Right lobe of liver (tissue), 6 donors: ENCODE measurements at regions not wholly inside any gene's neighbourhood (a gene's known extent, or its start where the extent isn't known, plus 50 kb on each side); places are given as distances from the start of the nearest gene placed in this dataset.

Experiments used
- ATAC-seq, 4 donors: fragments of 200-7000 bp; cut with Tn5 transposase; one replicate each; pipeline ENCODE4 v1.9.1; 2020; ENCODE audit warnings: mild to moderate bottlenecking in 4 of 4, moderate library complexity in 4 of 4
- DNase-seq, 3 donors: peaks; one replicate each; pipeline ENCODE4 v3.0.0-alpha.2; 2020
- H3K27ac ChIP-seq, 3 donors: fragments of 200-600 bp; one replicate each; pipeline ENCODE4 v1.8.0; 2022
- H3K27me3 ChIP-seq, 2 donors: fragments of 200-600 bp; one replicate each; pipeline ENCODE4 v1.8.0; 2022
- H3K36me3 ChIP-seq, 4 donors: fragments of 200-600 bp; sonication (generic) in 1 of 4; one replicate each; pipeline versions ENCODE4 v1.5.1 to v1.8.0; 2017 to 2022; ENCODE audit warnings: control low read depth in 1 of 4
- H3K4me1 ChIP-seq, 4 donors: fragments of 200-600 bp; sonication (generic) in 1 of 4; one replicate each; pipeline versions ENCODE4 v1.5.1 to v1.8.0; 2017 to 2022; ENCODE audit warnings: control low read depth in 1 of 4
- H3K4me3 ChIP-seq, 3 donors: fragments of 200-600 bp; one replicate each; pipeline ENCODE4 v1.8.0; 2022
- H3K9me3 ChIP-seq, 4 donors: fragments of 200-600 bp; sonication (generic) in 1 of 4; one replicate each; pipeline versions ENCODE4 v1.5.1 to v1.8.0; 2017 to 2022; ENCODE audit warnings: control low read depth in 1 of 4
- CTCF ChIP-seq, 4 donors: fragments of 200-600 bp in 3 of 4; fragments of 450-650 bp in 1 of 4; IDR thresholded peaks; one replicate each; pipeline versions ENCODE4 v1.5.1 to v1.8.0; 2016 to 2022; ENCODE audit warnings: antibody characterized with exemption in 4 of 4, mild to moderate bottlenecking in 2 of 4
- POLR2A ChIP-seq: fragments of 450-650 bp; IDR thresholded peaks from one replicate; pipeline ENCODE4 v1.6.1; 2017; ENCODE audit warnings: antibody characterized with exemption, mild to moderate bottlenecking
- WGBS: methylation state at CpG from one replicate; pipeline ENCODE4 v1.1.6; 2018; ENCODE audit warnings: low coverage, low lambda C conversion rate; ENCODE audit not compliant: insufficient coverage; ENCODE audit errors: missing lambda C conversion rate; 5-methylcytosine and 5-hydroxymethylcytosine counted together
- intact Hi-C, 2 donors: fragments of 100-400 bp; cut with DNase I; formaldehyde crosslinking; loops; one replicate each; pipeline versions ENCODE4 v1.11.2 to v1.14.1; 2022
- donor health status: DM: no; HTN: yes; CAD: no.
- donor health status: DM: no; HTN: no; CAD: no.
- donor health status: DM: no; HTN: no; CAD: no.
- donor health status: DM: no; HTN: yes; CAD: no.
- donor health status: DM: no; HTN: yes; CAD: no.

DNA sequence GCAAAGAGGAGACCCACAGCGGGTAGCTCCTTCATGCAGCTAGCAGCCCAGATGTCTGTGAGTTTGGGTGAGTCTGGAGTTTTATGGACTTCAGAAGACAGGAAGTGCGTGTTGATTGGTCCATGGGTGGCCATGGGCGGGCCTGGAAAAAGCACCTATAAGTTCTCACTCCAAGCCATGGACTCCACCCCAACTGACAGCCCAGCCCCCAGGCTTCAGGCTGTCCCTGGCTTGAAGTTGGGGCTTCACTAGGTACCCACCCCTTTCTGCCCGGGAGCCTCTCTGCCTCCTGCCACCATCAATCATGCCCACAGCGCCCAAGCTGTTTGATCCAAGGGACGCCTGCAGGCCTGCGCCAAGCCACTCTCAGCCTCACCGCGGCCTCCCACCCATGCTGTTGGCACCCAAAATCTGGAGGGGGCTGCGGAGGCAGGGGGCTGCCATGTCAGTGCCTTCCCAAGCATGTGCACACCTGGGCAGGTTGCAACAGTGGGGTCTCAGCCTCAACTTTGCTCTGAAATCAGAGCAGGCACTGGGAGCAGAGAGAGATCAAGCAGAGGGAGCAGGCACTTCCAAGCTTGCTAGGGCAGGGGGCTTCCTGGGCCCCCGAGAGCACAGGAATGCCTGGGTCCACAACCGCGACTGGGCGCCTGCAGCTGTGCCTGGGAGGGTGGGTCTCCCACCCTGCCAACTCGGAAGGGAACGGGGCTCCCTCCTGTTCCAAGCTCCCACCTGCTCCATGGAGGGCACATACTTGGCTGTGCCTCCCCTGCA lies 1503.7 kb downstream of the CDH11 start:
- intact Hi-C loops = no loop called here
- H3K36me3 ChIP-seq = no peaks in the 10 kb centered on the region
- no peaks in the 10 kb centered on the region for H3K27me3 ChIP-seq
- DNase-seq (no peak), ATAC-seq (peak in 1 of 4 donors; percentile 22)
- H3K4me1 ChIP-seq = no peaks in the 10 kb centered on the region
- H3K4me3 ChIP-seq = no peak overlapping the region
- no peaks in the 10 kb centered on the region for H3K9me3 ChIP-seq
- no peak for TF ChIP-seq CTCF (IDR thresholded peaks at IDR 0.05)
- 48% methylated on average over 2 of the region's 16 CpGs for WGBS
- no peak overlapping the region for H3K27ac ChIP-seq

GRCh38 chr16:63617047-63617989 lies 1504.5 kb downstream of the CDH11 start:
- DNase-seq = no peak
- no peaks in the 10 kb centered on the region for H3K27me3 ChIP-seq
- WGBS = 26% methylated on average over 4 of the region's 55 CpGs
- no peaks in the 10 kb centered on the region for H3K36me3 ChIP-seq
- no peak overlapping the region for H3K27ac ChIP-seq
- TF ChIP-seq CTCF (IDR thresholded peaks at IDR 0.05) (no peak), POLR2A (no peak)
- no peak for ATAC-seq
- H3K4me1 ChIP-seq = no peaks in the 10 kb centered on the region
- no peaks in the 10 kb centered on the region for H3K9me3 ChIP-seq
- H3K4me3 ChIP-seq = no peak overlapping the region
- intact Hi-C loops = no loop called here

DNA sequence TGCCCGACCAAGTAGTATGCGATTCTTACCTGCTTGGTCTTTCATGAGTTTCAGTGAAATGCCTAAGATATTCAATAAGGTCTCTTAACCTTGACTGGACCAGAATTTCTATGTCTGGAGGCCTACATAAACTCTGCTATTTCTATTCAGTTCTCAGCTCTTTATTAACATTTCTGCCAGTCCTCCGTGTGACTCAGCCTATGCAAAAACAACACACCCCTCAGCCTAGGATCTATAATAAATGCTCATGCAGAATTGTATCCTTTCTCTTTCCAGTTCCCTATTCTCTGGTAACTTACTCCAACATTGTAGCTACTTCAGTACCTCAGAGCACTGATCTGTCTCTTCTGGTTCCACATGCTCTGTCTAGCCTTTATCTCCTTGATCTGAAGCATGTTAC lies 1507.4 kb downstream of the CDH11 start:
- no peaks in the 10 kb centered on the region for H3K27me3 ChIP-seq
- no peak for ATAC-seq
- intact Hi-C loops = no loop called here

GRCh38 chr16:63613701-63614100 lies 1508.2 kb downstream of the CDH11 start:
- TF ChIP-seq CTCF (IDR thresholded peaks at IDR 0.05) = no peak
- TF ChIP-seq POLR2A = no peak
- Histone ChIP-seq H3K4me3 (no peak overlapping the region), H3K4me1 (no peaks in the 10 kb centered on the region), H3K9me3 (no peaks in the 10 kb centered on the region), H3K36me3 (no peaks in the 10 kb centered on the region), H3K27me3 (no peaks in the 10 kb centered on the region), H3K27ac (no peak overlapping the region)
- DNase-seq (no peak), ATAC-seq (no peak)
- 18% methylated on average over 1 of the region's 1 CpG for WGBS
- intact Hi-C loops = no loop called here

More for the DNA sequence above, 1507.4 kb downstream of the CDH11 start:
- no peaks in the 10 kb centered on the region for H3K36me3 ChIP-seq
- no peak for TF ChIP-seq CTCF (IDR thresholded peaks at IDR 0.05)
- no peak for TF ChIP-seq POLR2A
- WGBS = 67% methylated on average over 3 of the region's 3 CpGs
- H3K4me3 ChIP-seq = no peak overlapping the region
- no peaks in the 10 kb centered on the region for H3K9me3 ChIP-seq
- no peak for DNase-seq
- H3K4me1 ChIP-seq = no peaks in the 10 kb centered on the region
- H3K27ac ChIP-seq = no peak overlapping the region
